A673 (cell line): ENCODE measurements at regions not wholly inside any gene's neighbourhood (a gene's known extent, or its start where the extent isn't known, plus 50 kb on each side); places are given as distances from the start of the nearest gene placed in this dataset.

Experiments used
- BruUV-seq: library from RNA; stranded (reverse); fragments of 400-500 nt; replicated peaks from 2 replicates; lab custom pipeline; 2021; lab: Mats Ljungman, UMichigan
- CTCF ChIA-PET: fragments of 300-600 bp; sonication (Branson Sonifier 250); formaldehyde crosslinking; loops from one replicate; lab custom pipeline; 2022; ENCODE audit warnings: antibody characterized with exemption; lab: Charles Lee
- POLR2A ChIA-PET: fragments of 300-600 bp; sonication (Branson Sonifier 250); formaldehyde crosslinking; loops from one replicate; lab custom pipeline; 2022; ENCODE audit warnings: antibody characterized with exemption; ENCODE audit not compliant: low non-redundant PET; lab: Charles Lee
- DNase-seq: peaks from one replicate; pipeline ENCODE4 v3.0.0-alpha.2; 2015; ENCODE audit warnings: low spot score
- H3K27ac ChIP-seq: fragments of 200-600 bp; sonication (generic); 2 replicates; pipeline ENCODE4 v1.5.1; 2016; ENCODE audit warnings: mixed run types, low read depth, mild to moderate bottlenecking, mixed read lengths, antibody characterized with exemption, low read length; ENCODE audit not compliant: poor library complexity, severe bottlenecking
- H3K27me3 ChIP-seq: fragments of 200-600 bp; sonication (generic); replicated peaks from 2 replicates; pipeline ENCODE4 v1.6.1; 2017; ENCODE audit warnings: mixed run types, low read depth, mild to moderate bottlenecking, mixed read lengths, antibody characterized with exemption, low read length; ENCODE audit not compliant: insufficient read depth, poor library complexity
- H3K36me3 ChIP-seq: fragments of 200-600 bp; sonication (generic); 2 replicates; pipeline ENCODE4 v1.6.1; 2016; ENCODE audit warnings: mixed run types, mild to moderate bottlenecking, mixed read lengths, antibody characterized with exemption, low read length; ENCODE audit not compliant: insufficient read depth, poor library complexity, severe bottlenecking
- H3K4me1 ChIP-seq: fragments of 200-600 bp; sonication (generic); 2 replicates; pipeline ENCODE4 v1.6.1; 2017; ENCODE audit warnings: mixed run types, mild to moderate bottlenecking, mixed read lengths, antibody characterized with exemption, low read length; ENCODE audit not compliant: insufficient read depth, poor library complexity, severe bottlenecking
- H3K4me3 ChIP-seq: fragments of 200-600 bp; sonication (generic); 2 replicates; pipeline ENCODE4 v1.5.1; 2016; ENCODE audit warnings: low read depth, mixed run types, mild to moderate bottlenecking, mixed read lengths, low read length; ENCODE audit not compliant: poor library complexity, severe bottlenecking
- H3K9me3 ChIP-seq: fragments of 200-600 bp; sonication (generic); 2 replicates; pipeline ENCODE4 v1.6.1; 2016; ENCODE audit warnings: mixed run types, low read depth, mild to moderate bottlenecking, mixed read lengths, antibody characterized with exemption, low read length; ENCODE audit not compliant: poor library complexity, severe bottlenecking
- EZH2 ChIP-seq: fragments of 200-600 bp; sonication (generic); IDR thresholded peaks from 2 replicates; pipeline ENCODE4 v1.6.1; 2017; ENCODE audit warnings: borderline replicate concordance, low read depth, mild to moderate bottlenecking, mixed read lengths, antibody characterized with exemption, low read length; ENCODE audit not compliant: poor library complexity, severe bottlenecking
- intact Hi-C: fragments of 100-400 bp; cut with micrococcal nuclease; formaldehyde crosslinking; loops from one replicate; pipeline ENCODE4 v1.10.0; 2022; ENCODE audit not compliant: unreplicated experiment
- TF ChIP-seq, protein P1 (sequence below): fragments of 300-800, 200-600 bp; sonication (generic); conservative IDR thresholded peaks from 2 replicates; pipeline ENCODE4 v1.5.1; 2017; ENCODE audit warnings: low read depth, mild to moderate bottlenecking, antibody characterized with exemption, low read length, moderate library complexity, mixed read lengths

DNA sequence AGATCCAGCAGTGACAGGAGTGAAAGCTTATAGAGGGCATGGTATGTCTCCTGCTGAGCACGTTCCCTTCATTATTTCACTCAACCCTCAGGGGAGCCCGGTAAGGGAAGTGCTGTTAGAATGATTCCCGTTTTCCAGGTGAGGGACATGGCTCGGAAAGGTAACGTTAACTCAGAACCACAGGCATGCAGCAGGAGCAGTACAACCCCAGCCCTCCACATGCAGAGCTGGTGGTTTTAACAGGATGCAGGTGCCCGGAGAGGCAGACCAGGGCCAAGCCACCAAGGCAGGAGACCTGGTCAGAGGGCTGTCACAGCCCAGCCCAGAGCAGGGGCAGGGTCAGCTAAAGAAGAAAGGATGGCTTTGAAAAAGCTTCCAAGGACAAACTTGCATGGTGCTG lies 268.5 kb downstream of the SH3BP4 start:
- BruUV-seq: no TSS peak
- TF ChIP-seq, protein P1, sequence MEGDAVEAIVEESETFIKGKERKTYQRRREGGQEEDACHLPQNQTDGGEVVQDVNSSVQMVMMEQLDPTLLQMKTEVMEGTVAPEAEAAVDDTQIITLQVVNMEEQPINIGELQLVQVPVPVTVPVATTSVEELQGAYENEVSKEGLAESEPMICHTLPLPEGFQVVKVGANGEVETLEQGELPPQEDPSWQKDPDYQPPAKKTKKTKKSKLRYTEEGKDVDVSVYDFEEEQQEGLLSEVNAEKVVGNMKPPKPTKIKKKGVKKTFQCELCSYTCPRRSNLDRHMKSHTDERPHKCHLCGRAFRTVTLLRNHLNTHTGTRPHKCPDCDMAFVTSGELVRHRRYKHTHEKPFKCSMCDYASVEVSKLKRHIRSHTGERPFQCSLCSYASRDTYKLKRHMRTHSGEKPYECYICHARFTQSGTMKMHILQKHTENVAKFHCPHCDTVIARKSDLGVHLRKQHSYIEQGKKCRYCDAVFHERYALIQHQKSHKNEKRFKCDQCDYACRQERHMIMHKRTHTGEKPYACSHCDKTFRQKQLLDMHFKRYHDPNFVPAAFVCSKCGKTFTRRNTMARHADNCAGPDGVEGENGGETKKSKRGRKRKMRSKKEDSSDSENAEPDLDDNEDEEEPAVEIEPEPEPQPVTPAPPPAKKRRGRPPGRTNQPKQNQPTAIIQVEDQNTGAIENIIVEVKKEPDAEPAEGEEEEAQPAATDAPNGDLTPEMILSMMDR: no peak
- TF ChIP-seq EZH2: no peak
- Histone ChIP-seq H3K4me3 (no peak overlapping the region), H3K4me1 (peaks cover 13% of the 10 kb centered on the region), H3K27me3 (no peaks in the 10 kb centered on the region), H3K36me3 (no peaks in the 10 kb centered on the region), H3K27ac (no peak overlapping the region), H3K9me3 (peaks cover 3% of the 10 kb centered on the region)
- ChIA-PET CTCF (no interaction called here), POLR2A (no interaction called here)
- intact Hi-C loops: no loop called here
- DNase-seq: no peak

DNA sequence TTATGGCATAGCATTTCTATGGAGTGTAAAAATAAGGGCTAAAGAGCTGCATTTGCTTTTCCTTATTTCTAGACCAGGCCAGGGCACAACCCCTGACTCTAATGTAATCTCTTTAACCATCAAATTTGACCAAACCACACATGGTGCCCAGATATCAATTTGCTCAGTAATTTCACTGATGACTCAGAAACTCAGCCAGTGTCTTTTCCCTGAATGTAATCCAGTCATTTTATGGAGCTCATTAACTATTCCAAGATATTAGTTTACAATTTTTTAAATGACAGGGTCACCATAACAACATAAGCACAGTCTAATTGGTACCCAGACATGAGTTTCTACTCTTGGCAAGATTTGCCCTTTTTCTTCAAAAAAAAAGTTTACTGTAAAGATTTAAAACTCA lies 270.8 kb upstream of the AGAP1 start:
- CTCF ChIA-PET: no interaction called here

DNA sequence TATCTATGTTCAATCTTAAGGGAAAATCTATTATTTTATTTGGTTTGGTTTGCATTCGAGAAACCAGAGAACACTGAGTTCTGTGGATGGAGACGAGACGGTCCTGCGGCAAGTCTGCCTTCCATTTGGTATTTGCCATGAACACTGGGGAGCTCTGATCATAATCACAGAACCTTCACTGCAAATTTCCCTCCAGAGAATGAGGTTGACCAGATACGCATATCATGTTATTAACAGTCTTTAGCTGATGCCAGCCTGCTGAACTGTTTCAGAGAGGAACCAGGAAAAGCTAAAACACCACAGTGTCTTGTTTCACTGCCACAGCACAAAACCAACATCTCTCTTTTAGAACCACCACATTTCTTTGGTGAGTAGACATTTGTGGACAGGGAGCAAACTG lies 269.4 kb upstream of the AGAP1 start:
- Histone ChIP-seq H3K4me3 (no peak overlapping the region), H3K27ac (no peak overlapping the region), H3K27me3 (no peaks in the 10 kb centered on the region), H3K36me3 (no peaks in the 10 kb centered on the region), H3K4me1 (peaks cover 16% of the 10 kb centered on the region), H3K9me3 (peaks cover 3% of the 10 kb centered on the region)
- BruUV-seq: no TSS peak
- intact Hi-C loops: no loop called here
- TF ChIP-seq, protein P1: no peak
- no peak for TF ChIP-seq EZH2
- CTCF ChIA-PET: no interaction called here
- POLR2A ChIA-PET: no interaction called here
- DNase-seq: no peak

More for the DNA sequence above, 270.8 kb upstream of the AGAP1 start:
- DNase-seq: no peak
- no peak overlapping the region for H3K27ac ChIP-seq
- H3K4me1 ChIP-seq: peaks cover 16% of the 10 kb centered on the region
- POLR2A ChIA-PET: no interaction called here
- no peaks in the 10 kb centered on the region for H3K27me3 ChIP-seq
- no peak overlapping the region for H3K4me3 ChIP-seq
- H3K9me3 ChIP-seq: peaks cover 3% of the 10 kb centered on the region
- intact Hi-C loops: no loop called here
- BruUV-seq: no TSS peak
- no peak for TF ChIP-seq EZH2
- TF ChIP-seq, protein P1: no peak
- H3K36me3 ChIP-seq: no peaks in the 10 kb centered on the region
